ENCODE measurements at regions not wholly inside any gene's neighbourhood (a gene's known extent, or its start where the extent isn't known, plus 50 kb on each side); places are given as distances from the start of the nearest gene placed in this dataset.

DNA sequence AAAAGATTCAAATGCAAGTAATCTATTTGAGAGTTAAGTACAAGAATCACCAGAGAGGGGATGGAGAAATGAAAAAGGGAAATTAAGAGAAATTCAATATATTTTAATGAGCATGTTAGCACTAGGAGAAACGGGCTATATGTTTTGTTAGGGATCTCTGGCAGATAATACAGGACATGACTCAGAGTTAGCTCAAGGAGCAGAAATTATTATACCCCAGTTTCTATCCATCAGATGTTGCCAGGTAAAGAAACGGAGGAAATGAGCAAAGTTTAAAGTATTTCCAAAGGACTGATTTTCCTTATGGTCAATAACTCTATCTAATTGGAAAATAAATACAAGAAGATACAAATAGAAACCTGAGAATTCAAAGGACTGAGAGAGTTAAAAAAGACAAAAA is 867.6 kb downstream of the TRAM1L1 start:
- H2AFZ ChIP-seq = no peak overlapping the region
- Mint-ChIP-seq H3K9me3 (no peaks in the 10 kb centered on the region), H3K4me1 (peaks cover 4% of the 10 kb centered on the region; the same call in 2 of the 3 replicates), H3K4me3 (no peak overlapping the region), H3K36me3 (ENCODE audit: low read depth) (no peaks in the 10 kb centered on the region), H3K27me3 (ENCODE audit: insufficient read depth, low read depth, poor library complexity) (no peaks in the 10 kb centered on the region), H3K27ac (no peak overlapping the region)
- H3K9me2 ChIP-seq (ENCODE audit: insufficient read depth) = no peaks in the 10 kb centered on the region
- H4K20me1 ChIP-seq (replicated peaks; ENCODE audit: insufficient read depth) = no peaks in the 10 kb centered on the region
- H3K4me1 ChIP-seq (ENCODE audit: insufficient read depth) = no peaks in the 10 kb centered on the region; the same call in 1 of the 2 replicates
- H3K79me2 ChIP-seq (replicated peaks; ENCODE audit: insufficient read depth) = no peaks in the 10 kb centered on the region
- TF ChIP-seq STAT1 (IDR thresholded peaks at IDR 0.05; ENCODE audit: unreplicated experiment) (no peak), ZNF114 (CRISPR knock-in tag; IDR thresholded peaks at IDR 0.05) (no peak), POLR2AphosphoS5 (IDR thresholded peaks at IDR 0.05; ENCODE audit: low read depth) (no peak), CREB1 (CRISPR knock-in tag; IDR thresholded peaks at IDR 0.05; ENCODE audit: low read depth) (no peak), ZNF331 (CRISPR knock-in tag; IDR thresholded peaks at IDR 0.05; ENCODE audit: low read depth) (no peak), EZH2 (IDR thresholded peaks at IDR 0.05; ENCODE audit: low read depth, unreplicated experiment) (no peak), NANOG (IDR thresholded peaks at IDR 0.05; ENCODE audit: borderline replicate concordance) (no peak), EZH2phosphoT487 (IDR thresholded peaks at IDR 0.05; ENCODE audit: unreplicated experiment) (no peak), JUNB (IDR thresholded peaks at IDR 0.05; ENCODE audit: unreplicated experiment) (no peak)
- TF ChIP-seq, protein P1, sequence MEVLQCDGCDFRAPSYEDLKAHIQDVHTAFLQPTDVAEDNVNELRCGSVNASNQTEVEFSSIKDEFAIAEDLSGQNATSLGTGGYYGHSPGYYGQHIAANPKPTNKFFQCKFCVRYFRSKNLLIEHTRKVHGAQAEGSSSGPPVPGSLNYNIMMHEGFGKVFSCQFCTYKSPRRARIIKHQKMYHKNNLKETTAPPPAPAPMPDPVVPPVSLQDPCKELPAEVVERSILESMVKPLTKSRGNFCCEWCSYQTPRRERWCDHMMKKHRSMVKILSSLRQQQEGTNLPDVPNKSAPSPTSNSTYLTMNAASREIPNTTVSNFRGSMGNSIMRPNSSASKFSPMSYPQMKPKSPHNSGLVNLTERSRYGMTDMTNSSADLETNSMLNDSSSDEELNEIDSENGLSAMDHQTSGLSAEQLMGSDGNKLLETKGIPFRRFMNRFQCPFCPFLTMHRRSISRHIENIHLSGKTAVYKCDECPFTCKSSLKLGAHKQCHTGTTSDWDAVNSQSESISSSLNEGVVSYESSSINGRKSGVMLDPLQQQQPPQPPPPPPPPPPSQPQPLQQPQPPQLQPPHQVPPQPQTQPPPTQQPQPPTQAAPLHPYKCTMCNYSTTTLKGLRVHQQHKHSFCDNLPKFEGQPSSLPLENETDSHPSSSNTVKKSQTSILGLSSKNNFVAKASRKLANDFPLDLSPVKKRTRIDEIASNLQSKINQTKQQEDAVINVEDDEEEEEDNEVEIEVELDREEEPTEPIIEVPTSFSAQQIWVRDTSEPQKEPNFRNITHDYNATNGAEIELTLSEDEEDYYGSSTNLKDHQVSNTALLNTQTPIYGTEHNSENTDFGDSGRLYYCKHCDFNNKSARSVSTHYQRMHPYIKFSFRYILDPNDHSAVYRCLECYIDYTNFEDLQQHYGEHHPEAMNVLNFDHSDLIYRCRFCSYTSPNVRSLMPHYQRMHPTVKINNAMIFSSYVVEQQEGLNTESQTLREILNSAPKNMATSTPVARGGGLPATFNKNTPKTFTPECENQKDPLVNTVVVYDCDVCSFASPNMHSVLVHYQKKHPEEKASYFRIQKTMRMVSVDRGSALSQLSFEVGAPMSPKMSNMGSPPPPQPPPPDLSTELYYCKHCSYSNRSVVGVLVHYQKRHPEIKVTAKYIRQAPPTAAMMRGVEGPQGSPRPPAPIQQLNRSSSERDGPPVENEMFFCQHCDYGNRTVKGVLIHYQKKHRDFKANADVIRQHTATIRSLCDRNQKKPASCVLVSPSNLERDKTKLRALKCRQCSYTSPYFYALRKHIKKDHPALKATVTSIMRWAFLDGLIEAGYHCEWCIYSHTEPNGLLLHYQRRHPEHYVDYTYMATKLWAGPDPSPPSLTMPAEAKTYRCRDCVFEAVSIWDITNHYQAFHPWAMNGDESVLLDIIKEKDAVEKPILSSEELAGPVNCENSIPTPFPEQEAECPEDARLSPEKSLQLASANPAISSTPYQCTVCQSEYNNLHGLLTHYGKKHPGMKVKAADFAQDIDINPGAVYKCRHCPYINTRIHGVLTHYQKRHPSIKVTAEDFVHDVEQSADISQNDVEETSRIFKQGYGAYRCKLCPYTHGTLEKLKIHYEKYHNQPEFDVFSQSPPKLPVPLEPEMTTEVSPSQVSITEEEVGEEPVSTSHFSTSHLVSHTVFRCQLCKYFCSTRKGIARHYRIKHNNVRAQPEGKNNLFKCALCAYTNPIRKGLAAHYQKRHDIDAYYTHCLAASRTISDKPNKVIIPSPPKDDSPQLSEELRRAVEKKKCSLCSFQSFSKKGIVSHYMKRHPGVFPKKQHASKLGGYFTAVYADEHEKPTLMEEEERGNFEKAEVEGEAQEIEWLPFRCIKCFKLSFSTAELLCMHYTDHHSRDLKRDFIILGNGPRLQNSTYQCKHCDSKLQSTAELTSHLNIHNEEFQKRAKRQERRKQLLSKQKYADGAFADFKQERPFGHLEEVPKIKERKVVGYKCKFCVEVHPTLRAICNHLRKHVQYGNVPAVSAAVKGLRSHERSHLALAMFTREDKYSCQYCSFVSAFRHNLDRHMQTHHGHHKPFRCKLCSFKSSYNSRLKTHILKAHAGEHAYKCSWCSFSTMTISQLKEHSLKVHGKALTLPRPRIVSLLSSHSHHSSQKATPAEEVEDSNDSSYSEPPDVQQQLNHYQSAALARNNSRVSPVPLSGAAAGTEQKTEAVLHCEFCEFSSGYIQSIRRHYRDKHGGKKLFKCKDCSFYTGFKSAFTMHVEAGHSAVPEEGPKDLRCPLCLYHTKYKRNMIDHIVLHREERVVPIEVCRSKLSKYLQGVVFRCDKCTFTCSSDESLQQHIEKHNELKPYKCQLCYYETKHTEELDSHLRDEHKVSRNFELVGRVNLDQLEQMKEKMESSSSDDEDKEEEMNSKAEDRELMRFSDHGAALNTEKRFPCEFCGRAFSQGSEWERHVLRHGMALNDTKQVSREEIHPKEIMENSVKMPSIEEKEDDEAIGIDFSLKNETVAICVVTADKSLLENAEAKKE (CRISPR knock-in tag; IDR thresholded peaks at IDR 0.05) = no peak
- TF ChIP-seq, protein P2, sequence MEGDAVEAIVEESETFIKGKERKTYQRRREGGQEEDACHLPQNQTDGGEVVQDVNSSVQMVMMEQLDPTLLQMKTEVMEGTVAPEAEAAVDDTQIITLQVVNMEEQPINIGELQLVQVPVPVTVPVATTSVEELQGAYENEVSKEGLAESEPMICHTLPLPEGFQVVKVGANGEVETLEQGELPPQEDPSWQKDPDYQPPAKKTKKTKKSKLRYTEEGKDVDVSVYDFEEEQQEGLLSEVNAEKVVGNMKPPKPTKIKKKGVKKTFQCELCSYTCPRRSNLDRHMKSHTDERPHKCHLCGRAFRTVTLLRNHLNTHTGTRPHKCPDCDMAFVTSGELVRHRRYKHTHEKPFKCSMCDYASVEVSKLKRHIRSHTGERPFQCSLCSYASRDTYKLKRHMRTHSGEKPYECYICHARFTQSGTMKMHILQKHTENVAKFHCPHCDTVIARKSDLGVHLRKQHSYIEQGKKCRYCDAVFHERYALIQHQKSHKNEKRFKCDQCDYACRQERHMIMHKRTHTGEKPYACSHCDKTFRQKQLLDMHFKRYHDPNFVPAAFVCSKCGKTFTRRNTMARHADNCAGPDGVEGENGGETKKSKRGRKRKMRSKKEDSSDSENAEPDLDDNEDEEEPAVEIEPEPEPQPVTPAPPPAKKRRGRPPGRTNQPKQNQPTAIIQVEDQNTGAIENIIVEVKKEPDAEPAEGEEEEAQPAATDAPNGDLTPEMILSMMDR (conservative IDR thresholded peaks at IDR 0.05; ENCODE audit: low read depth in 2 of 2) = no peak
- TF ChIP-seq, protein P3, sequence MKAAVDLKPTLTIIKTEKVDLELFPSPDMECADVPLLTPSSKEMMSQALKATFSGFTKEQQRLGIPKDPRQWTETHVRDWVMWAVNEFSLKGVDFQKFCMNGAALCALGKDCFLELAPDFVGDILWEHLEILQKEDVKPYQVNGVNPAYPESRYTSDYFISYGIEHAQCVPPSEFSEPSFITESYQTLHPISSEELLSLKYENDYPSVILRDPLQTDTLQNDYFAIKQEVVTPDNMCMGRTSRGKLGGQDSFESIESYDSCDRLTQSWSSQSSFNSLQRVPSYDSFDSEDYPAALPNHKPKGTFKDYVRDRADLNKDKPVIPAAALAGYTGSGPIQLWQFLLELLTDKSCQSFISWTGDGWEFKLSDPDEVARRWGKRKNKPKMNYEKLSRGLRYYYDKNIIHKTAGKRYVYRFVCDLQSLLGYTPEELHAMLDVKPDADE (IDR thresholded peaks at IDR 0.05) = no peak
- TF ChIP-seq, protein P4, sequence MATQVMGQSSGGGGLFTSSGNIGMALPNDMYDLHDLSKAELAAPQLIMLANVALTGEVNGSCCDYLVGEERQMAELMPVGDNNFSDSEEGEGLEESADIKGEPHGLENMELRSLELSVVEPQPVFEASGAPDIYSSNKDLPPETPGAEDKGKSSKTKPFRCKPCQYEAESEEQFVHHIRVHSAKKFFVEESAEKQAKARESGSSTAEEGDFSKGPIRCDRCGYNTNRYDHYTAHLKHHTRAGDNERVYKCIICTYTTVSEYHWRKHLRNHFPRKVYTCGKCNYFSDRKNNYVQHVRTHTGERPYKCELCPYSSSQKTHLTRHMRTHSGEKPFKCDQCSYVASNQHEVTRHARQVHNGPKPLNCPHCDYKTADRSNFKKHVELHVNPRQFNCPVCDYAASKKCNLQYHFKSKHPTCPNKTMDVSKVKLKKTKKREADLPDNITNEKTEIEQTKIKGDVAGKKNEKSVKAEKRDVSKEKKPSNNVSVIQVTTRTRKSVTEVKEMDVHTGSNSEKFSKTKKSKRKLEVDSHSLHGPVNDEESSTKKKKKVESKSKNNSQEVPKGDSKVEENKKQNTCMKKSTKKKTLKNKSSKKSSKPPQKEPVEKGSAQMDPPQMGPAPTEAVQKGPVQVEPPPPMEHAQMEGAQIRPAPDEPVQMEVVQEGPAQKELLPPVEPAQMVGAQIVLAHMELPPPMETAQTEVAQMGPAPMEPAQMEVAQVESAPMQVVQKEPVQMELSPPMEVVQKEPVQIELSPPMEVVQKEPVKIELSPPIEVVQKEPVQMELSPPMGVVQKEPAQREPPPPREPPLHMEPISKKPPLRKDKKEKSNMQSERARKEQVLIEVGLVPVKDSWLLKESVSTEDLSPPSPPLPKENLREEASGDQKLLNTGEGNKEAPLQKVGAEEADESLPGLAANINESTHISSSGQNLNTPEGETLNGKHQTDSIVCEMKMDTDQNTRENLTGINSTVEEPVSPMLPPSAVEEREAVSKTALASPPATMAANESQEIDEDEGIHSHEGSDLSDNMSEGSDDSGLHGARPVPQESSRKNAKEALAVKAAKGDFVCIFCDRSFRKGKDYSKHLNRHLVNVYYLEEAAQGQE (IDR thresholded peaks at IDR 0.05; ENCODE audit: unreplicated experiment) = no peak
- no peaks in the 10 kb centered on the region for H3K36me3 ChIP-seq (ENCODE audit: insufficient read depth)
- H3F3A ChIP-seq (replicated peaks; ENCODE audit: low read depth) = no peaks in the 10 kb centered on the region
- H3K4me3 ChIP-seq = no peak overlapping the region
- H3K4me2 ChIP-seq = no peak overlapping the region
- H3K27ac ChIP-seq (ENCODE audit: low read depth) = no peak overlapping the region
- DNase-seq (ENCODE audit: low spot score) = no peak
- ATAC-seq = no peak
- peaks cover 8% of the 10 kb centered on the region; the same call in 1 of the 2 replicates for H3K27me3 ChIP-seq (ENCODE audit: insufficient read depth)

Data from GM23338 (cell line).